Fibroblast of skin of scalp (primary cell): ENCODE measurements at regions not wholly inside any gene's neighbourhood (a gene's known extent, or its start where the extent isn't known, plus 50 kb on each side); places are given as distances from the start of the nearest gene placed in this dataset.

ENCODE experiments used
- DNase-seq: peaks from one replicate; pipeline ENCODE4 v3.0.0-alpha.2; 2013

DNA sequence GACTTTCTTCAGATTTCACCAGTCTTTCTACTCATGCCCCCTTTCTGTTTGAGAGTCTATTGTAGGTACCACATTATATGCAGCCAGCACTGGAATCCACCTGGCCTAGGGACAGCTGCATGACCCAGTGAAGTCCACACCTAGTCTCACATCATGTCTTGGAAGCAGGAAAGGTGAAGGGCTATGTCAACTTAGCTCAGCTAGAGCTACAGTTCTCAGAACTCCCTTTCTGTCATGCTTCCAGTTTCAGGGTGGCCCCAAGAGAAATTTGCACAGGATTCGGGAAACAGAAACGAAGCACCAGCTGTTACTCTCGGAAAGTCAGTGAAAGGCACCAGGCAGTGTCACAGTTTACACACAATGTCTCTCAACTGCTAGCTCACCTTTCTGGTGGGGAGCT is 51.6 kb upstream of the NLRP1 start:
- no peak for DNase-seq

DNA sequence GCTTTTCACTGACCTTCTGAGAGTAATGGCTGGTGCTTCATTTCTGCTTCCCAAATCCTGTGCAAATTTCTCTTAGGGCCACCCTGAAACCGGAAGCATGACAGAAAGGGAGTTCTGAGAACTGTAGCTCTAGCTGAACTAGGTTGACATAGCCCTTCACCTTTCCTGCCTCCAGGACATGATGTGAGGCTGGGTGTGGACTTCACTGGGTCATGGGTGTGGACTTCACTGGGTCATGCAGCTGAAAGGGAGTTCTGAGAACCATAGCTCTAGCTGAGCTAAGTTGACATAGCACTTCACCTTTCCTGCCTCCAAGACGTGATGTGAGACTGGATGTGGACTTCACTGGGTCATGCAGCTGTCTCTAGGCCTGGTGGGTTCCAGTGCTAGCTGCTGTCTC is 54.3 kb upstream of the NLRP1 start:
- no peak for DNase-seq

DNA sequence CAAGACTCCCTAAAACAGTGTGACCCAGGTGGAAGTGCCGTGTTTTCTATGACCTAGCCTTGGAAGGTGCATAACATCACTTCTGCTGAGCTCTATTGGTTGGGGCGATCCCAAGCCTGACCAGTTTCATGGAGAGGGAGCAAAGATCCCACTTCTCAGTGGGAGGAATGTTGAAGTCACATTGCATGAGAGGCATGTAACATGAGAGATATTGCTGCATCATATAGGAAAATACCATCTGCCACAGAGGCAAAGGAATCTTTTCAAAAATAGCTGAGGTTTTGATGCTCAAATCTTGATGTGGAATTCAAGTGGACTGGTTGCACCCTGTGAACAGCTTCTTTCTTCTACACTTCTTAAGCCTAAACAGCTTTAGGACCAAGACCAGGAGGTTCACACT is 56.4 kb upstream of the NLRP1 start:
- DNase-seq = peak; percentile 16

DNA sequence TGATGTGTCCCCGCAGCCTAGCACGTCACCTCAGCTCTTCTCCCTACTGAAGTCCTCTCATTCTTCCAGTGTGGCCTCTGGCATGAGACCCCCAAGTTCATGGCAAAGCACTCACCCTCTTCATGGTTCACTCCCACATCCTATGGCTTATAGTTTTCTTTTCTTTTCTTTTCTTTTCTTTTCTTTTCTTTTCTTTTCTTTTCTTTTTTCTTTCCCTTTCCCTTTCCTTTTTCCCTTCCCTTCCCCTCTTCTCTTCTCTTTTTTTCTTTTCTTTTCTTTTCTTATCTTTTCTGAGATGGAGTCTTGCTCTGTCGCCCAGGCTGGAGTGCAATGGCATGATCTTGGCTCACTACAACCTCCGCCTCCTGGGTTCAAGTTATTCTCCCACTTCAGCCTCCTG is 58.4 kb upstream of the NLRP1 start:
- no peak for DNase-seq

DNA sequence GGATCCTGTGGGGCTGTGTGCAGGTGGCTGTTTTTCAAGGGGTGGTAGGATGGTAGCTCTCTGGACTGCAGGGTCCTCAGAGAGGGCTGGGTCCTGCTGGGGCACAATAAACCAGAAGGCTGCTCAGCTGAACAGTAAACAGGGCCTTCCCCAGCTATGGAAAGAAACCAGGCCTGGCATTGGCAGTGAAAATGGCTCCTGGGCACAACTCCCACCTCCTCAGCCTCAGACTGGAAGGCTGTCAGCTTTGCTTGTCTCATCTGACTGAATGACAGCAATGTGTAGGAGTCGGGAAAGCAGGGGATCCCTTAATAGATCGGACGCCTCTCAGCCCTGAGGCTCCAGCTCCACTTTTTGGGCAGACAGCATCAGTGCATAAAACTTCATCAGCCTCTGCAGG is 59.8 kb upstream of the NLRP1 start:
- no peak for DNase-seq

DNA sequence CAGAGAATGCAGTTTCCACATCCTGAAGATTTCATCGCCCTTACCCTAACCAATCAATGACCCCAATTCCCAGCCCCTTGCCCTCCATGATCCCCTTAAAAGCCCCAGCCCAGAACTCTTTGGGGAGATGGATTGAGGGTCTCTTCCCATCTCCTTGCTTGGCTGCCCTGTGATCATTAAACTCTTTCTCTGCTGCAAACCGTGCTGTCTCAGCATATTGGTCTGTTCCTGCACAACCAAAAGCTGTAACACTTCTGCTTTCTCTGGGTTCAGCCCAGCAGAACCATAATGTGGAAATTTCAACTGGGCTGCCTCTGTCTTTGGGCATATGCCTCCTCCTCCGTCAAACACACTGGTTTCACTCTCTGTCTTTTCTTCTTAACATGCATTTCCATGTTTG is 67.0 kb upstream of the NLRP1 start:
- DNase-seq = no peak

DNA sequence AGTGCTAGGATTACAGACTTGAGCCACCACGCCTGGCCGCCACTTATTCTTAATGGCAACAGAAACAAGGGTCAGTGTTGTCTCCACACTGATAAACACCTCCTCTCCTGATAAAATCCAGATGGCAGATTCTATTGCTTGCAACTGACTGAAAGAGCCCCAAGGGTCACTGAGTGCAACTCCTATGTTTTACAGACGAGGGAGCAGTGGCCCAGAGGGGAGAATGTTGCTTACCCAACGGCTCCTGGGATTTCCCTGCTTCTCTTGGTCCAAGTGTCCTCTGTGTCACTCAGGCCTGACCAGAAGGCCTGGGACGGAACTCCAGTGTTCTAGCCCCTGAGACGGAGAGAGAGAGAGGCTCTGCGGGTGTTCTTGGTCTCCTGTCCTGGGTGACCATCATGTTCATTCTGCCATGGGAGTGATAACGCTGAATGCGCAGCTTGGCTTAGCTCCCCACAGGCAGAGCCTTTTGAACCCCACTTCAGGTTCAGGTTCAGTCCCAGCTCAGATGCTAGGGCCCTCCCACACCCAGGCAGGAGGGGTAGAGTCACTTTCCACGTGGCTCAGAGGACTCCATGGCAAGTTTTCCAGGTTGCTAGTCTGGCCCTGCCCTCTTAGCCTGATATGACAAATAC is 77.3 kb upstream of the NLRP1 start:
- DNase-seq = no peak

DNA sequence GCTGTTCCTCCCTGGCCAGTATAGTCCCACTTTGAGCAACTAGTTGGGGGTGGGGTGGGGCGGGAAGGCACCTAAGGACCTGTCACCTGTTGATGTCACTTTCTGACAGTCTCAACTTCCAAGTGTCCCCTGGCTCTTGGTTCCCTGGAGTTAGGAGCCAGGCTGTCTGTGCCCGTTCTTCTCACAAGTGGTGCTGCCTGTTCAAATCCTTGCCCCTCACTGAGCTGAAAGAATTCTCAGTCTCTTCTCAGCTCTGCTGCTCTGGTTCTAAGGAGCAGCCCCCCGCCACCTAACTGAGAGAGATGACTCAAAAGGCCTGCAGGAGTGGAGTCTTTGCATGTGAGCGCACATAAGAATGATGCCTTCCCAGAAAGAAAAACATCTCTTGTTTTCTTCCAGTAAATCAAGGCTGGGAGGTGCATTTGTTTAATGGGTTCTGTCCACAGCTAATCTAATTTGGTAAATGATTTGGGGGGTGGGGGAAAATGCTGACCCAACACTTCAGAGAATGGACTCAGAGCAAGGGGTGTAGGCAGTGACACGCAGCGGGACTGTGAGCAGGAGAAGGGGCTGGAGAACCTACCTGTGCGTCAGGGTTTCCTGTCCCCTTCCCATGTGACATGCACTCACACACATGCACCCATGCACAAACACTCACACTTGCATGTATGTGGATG is 78.2 kb upstream of the NLRP1 start:
- no peak for DNase-seq

DNA sequence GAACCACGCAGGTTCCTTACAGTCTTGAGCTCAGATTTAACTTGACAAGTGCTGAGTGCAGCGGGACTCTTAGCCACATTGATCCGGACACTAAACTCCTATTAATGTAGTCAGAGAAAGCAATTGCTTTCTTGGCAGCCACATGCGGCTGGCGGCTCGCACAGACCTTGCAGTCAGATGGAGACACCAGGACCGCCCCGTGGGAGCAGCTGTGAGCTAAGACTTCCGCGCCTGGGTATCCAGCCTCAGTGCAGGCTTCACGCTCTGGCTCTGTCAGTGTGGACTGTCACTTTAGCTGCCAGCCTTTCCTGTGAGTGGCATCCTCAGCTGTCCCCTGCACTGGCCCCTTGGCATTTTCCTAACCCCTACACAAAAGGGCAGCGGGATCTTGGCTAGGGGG is 80.9 kb upstream of the NLRP1 start:
- DNase-seq = no peak

DNA sequence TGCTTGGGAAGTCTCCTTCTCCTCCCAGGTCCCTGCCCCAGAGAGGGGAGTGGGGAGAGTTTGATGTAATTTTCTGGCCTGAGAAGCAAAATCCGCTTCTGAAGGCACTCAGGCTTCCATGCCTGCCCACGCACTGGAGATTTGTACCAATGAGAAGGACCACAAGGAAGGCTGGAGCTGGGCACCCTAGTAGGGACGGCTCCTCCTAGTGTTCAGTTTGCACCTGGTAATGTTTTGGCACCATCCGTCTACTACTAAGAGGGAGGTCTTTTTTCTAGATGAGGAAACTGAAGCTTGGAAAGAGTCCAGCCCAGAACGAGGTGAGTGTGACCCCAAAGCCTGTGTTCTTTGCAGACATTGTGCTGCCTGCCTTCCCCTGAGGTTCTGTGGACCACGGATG is 83.6 kb upstream of the NLRP1 start:
- DNase-seq = peak; percentile 2

DNA sequence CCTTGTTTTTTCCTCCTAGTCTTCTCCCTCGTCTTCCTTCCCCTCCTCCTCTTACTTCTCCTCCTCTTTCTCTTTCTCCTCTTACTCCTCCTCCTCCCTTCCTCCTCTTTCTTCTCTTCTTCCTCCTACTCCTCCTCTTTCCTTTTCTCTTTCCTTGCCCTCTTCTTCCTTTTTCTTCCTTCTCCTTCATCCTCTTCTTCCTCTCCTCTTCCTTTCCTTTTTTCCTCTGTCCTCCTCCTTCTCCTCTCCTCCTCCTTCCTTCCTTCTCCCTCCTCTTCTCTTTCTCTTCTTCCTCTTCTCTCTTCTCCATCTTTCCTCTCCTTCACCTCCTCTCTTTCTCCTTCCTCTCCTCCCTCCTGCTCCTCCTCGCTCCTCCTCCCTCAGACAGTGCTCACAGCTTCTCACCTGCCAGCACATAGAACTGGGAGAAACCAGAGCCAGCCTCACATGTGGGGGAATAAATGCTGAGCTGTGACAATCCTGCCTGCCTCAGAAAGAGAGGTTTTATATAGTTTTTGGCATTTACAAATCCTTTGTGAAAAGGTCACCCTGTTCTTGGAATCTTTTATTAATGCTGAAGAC is 84.3 kb upstream of the NLRP1 start:
- no peak for DNase-seq

DNA sequence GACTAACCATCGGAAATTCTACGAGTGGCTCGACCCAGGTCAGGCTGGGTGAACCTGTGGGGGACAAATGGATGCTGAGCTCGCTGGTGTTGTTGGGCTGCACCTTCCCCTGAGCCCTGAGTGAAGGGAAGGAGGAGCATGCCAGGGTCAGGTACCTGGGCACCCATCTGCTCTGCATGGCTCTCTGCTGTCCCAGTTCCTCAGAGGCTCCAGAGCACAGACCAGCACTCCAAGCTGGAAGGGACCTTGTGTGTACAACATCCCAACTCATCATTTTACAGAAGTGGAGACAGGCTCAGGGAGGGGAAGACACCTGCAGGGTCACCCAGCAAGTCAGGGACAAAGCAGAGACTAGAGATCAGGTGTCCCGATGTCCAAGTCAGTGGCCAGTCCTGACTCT is 84.9 kb upstream of the NLRP1 start:
- no peak for DNase-seq

DNA sequence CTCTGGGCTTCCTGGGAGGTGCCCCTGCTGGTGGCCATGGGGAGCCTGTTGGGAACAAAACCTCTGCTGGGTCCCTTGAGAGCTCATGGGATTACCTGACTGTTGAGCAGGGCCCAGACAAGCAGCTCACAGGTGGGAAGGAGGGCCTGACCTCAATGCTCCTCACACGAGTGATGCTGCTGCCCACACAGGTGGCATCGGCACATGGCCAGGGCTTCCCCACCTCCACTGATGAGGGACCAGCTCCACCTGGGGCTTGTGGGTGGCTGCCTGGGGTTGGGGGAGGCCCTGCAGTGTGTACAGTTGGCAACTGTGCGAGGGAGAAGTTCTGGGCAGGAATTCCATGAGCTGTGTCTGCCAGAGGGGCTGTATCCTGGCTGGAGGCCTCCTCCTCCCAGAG is 87.8 kb upstream of the NLRP1 start:
- DNase-seq = no peak

DNA sequence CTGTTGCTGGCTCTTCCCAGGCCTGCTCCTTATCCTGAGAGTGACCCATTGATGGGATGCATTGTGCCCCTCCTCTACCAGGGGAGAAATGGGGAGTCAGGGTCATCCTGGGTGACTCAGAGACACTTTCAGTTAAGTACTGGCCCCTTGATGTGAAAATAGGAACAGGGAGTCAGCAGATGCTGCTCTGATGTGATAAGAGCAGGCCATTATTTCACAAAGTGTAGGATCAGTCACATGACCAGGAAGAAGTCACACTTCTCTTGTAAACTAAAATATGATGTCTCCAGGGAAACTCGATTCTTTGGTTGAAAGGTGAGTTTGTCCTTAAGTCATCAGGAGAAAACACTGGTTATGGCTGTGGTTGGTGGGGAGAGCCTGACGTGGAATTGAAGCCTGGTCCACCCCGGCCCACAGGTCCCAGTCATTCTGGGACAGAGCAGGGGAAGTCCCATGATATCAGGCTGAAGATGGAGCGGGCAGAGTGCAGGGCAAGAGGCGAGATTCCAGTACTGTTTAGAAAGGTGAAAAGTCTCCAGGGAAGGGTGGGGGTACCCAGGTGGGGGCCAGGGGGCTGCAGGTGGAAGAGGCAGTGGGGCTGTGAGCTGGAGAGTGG is 88.6 kb upstream of the NLRP1 start:
- no peak for DNase-seq

DNA sequence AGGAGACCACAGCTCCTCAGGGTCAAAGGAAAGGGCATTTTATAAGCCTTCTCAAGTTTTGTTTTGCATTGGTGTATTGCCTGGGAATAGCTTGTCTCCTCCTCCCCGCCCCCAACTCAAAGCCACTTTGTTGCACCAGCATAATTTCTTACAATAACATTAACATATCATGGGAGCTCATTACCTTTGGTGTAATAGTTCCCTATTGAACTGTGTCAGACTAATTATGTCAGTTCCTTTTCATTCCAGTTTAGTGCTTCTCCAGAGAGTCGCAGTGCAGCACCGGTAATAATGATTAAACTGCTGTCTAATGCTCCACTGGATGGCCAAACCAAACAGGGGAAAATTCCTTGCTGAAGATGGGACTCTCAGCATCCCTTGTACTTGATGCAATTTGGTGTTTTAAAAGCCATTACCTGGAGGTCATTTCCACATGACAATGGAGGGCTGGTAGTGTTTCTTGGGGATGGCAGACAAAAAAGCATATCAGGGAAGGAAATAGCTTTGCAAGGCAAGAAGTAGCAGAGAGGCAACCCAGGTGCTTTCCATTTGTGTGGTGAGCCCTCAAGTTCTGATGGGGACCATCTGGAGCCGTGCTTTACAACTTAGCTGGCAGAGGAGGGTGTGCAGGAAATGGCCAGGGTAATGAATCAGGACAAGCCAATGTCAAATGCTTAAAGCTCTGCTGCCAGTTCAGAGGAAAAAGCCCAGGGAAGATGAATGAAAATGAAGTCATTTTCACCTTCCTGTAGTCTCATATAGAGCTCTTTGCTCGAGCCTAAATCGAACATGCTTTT is 91.5 kb upstream of the NLRP1 start:
- DNase-seq = no peak

DNA sequence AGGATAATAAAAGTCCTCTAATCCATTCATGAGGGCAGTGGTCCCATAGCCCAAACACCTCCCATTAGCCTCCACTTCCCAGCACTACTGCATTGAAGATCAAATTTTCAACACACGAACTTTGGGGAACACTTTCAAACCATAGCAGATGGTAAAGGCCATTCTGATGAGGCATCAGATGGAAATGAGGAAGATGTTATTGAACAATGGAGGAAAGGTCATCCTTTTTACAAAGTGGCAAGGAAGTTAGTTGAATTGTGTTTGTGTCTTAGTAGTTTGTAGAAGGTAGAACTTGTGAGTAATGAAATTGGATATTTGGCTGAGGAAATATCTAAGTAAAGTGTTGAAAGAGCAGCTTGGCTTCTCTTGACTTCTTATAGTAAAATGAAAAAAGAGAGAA is 93.3 kb upstream of the NLRP1 start:
- no peak for DNase-seq

DNA sequence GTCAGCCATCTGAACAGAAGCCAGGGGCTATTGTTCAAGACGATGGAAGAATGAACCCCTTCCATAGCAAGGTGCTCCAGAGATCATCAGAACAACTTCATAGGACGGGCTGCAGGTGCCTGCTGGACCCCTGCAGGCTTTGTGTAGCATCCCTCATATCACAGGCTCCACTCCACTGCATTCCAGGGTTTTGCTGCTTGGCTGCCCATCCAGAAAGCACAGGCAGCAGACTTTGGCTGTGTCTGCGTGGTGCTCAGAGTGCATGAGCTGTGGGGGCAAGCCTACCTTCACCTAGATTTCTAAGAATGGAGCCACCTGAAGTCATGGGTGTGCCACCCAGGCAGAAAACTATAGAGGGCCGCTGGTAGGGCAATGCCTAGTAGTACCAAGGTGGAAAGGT is 93.9 kb upstream of the NLRP1 start:
- DNase-seq = no peak

DNA sequence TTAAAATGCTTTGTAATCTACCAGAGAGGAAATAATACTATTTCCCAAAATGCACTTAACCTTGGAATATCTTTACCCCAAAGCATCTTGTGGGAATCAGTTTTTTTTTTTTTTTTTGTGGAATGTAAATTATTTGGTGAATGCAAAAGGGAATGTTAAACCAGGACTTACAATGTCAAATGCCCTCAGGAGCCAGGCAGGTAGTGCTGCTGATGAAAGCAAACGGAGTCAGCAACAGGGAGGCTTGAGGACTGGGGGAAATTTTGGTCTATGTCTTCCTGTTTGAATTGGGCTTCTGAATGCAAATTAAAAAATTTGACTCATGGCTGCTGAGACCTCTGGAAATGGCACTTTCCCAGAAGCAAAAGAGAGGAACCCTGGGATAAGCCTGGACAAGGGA is 96.5 kb upstream of the NLRP1 start:
- no peak for DNase-seq

DNA sequence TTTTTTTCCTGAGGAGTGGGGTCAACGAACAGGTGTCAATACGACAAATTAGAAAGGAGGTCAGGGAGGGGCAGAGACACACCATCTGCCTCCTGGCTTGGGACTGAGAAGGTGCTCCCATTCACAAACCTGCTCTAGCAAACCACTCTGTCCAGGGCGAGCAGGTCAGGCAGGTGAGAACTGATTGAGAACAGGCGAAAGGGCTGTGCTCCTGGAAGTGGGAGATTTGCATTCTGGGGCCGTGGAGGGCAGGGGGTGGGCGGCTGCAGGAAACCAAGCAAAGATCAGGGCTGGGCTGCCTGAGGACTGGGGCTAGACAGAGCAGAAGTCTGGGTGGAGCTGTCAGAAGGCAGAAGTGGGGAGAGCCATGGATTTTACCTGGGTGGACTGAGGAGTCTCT is 98.9 kb upstream of the NLRP1 start:
- no peak for DNase-seq

DNA sequence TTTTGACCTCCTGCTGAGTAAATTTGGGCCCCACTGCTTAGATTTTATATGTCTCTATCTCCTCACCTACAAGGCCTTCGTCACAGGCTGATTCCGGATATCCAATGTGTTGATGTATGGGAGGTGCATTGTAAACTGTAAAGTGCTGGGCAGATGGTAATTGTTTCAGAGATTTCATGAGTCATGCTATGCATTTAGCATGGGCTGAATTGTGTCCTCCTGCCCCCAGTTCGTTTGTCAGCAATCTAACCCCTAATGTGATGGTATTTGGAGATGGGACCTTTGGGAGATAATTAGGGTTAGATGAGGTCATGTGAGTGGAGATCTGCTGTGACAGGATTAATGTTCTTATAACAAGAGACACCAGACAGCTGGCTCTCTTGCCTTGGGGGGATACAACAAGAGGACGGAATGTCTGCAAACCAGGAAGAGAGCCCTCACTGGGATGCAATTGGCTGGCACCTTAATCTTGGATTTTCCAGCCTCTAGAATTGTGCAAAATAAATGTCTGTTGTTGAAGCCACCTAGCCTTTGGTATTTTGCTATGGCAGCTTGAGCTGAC is 101.8 kb upstream of the NLRP1 start:
- no peak for DNase-seq

DNA sequence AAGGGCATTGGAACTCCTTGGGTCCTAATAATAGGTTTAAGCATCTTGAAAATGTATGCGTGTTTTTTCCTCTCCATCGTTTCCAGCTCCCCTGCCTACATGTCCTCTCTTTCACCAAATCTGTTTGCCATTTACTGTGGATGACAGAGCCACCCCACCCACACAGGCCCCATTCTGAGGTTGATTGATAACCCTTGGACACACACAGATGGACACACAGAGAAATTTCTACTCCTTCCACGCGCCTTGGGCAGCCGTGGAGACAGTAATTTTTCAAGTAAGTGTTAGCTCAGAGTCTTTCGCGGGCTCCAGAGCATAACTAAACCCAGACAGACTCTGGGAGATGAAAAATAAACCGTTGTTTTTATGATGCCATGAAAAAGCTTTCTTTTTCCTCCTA is 103.3 kb upstream of the NLRP1 start:
- DNase-seq = no peak

DNA sequence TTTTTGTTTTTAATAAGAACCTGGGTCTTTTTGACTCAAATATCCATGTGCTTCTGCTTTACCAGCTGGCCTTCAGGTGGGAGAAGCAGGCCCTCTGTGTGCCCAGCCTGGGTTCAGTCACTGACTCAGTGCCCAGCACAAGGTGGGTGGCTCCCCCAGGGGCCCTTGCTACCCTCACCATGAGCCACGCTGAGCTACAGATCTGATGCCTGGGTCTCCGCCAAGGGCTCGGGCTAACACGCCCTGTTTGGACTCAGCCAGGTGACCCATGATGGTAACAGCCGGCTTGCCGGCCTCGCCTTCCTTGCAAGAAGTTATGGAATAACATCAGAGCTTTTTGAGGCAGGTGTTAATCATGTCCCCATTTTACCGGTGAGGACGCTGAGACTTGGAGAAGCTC is 109.5 kb upstream of the NLRP1 start:
- no peak for DNase-seq

DNA sequence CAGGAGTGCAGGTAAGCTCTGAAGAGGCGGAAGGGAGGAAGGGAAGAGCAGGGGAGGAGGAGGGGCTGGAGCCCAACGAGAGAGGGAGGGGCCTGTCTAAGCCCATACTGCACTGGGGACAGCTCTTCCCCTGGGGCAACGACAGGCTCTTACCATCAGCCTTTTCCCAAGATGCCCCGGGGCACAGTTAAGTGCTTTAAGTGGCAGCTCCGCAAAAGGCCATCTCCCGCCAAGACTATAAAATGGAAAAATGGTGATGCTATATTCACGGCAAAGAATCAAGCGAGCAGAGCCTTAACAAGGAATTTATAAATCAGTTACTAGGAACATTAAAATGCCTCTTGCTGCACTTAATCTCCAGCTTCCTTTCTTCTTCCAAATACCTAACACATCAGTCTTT is 110.2 kb upstream of the NLRP1 start:
- DNase-seq = no peak
